Adrenal gland (tissue), 9 donors: ENCODE measurements at regions not wholly inside any gene's neighbourhood (a gene's known extent, or its start where the extent isn't known, plus 50 kb on each side); places are given as distances from the start of the nearest gene placed in this dataset.

ENCODE experiments used
- DNase-seq, 7 donors: peaks; one replicate each; pipeline ENCODE4 v3.0.0-alpha.2; 2019 to 2020
- H3K27ac ChIP-seq, 5 donors: fragments of 200-600 bp; sonication (generic) in 4 of 5; 1 replicate in 3 of 5; 2 replicates in 2 of 5; pipeline versions ENCODE4 v1.5.1 to v1.8.0; 2016 to 2020; ENCODE audit warnings: mild to moderate bottlenecking in 1 of 5
- H3K27me3 ChIP-seq: fragments of 200-600 bp; 2 replicates; pipeline ENCODE4 v1.8.0; 2021
- H3K36me3 ChIP-seq, 2 donors: fragments of 200-600 bp; replicated peaks in 1 of 2; 1 replicate in 1 of 2; 2 replicates in 1 of 2; pipeline versions ENCODE4 v1.5.1 to v1.8.0; 2018 to 2022
- H3K4me1 ChIP-seq, 2 donors: fragments of 200-600 bp; replicated peaks in 1 of 2; 1 replicate in 1 of 2; 2 replicates in 1 of 2; pipeline versions ENCODE4 v1.5.1 to v1.8.0; 2018 to 2021
- H3K4me3 ChIP-seq, 4 donors: fragments of 200-600 bp; sonication (generic) in 3 of 4; one replicate each; pipeline ENCODE4 v1.5.1; 2016 to 2018
- H3K9me3 ChIP-seq, 3 donors: fragments of 200-600 bp; sonication (generic) in 1 of 3; replicated peaks in 1 of 3; 1 replicate in 2 of 3; 2 replicates in 1 of 3; pipeline versions ENCODE4 v1.5.1 to v1.8.0; 2016 to 2021
- POLR2A ChIP-seq, 2 donors: fragments of 450-650 bp; IDR thresholded peaks; one replicate each; pipeline ENCODE4 v1.6.1; 2017; ENCODE audit warnings: antibody characterized with exemption in 2 of 2, mild to moderate bottlenecking in 2 of 2, moderate library complexity in 1 of 2
- WGBS, 4 donors: extraction: QIAGEN DNeasy Blood & Tissue Kit in 2 of 4; methylation state at CpG; one replicate each; pipeline versions ENCODE4 v1.1.5 to v1.1.7; 2013 to 2017; 5-methylcytosine and 5-hydroxymethylcytosine counted together
- intact Hi-C, 2 donors: fragments of 100-400 bp; cut with DNase I; formaldehyde crosslinking; loops; one replicate each; pipeline versions ENCODE4 v1.14.1 to v1.15.0; 2022 to 2023
- TF ChIP-seq, protein P1 (sequence below), 6 experiments: fragments of 450-650 bp in 4 of 6; fragments of 200-600 bp in 2 of 6; sonication (generic) in 1 of 6; IDR thresholded peaks; 1 replicate in 5 of 6; 2 replicates in 1 of 6; pipeline versions ENCODE4 v1.5.1 to v1.8.0; 2016 to 2021; ENCODE audit warnings: antibody characterized with exemption in 6 of 6, mild to moderate bottlenecking in 2 of 6, moderate library complexity in 1 of 6
- donor health status: healthy with polysubstance abuse.
- donor health status: Bipolar disorder and iron deficiency.
- donor health status: DM: yes; HTN: yes; CAD: no.
- donor health status: DM: no; HTN: no; CAD: no.
- donor health status: DM: no; HTN: no; CAD: no.

DNA sequence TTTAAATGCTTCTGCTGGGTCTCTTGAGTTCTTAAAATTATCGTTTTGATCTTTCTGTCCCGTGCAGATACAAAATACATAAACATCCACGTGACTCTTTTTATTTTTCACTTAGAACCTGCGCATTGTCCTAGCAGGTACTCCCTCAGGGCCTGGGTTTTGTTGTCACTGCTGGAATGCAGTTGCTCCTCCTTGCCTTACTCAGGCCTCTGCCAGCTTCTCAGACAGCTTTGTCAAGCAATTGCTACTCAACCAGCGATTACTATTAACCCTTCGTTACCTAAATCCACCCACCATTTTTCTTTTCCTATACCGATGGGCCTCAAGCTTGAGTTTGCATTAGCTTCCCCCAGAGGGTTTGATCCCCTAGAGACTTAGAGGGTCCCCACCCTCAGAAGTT lies 405.9 kb upstream of the RBFOX1 start:
- Histone ChIP-seq H3K36me3 (no peaks in the 10 kb centered on the region), H3K4me1 (no peaks in the 10 kb centered on the region), H3K4me3 (no peak overlapping the region), H3K27me3 (no peaks in the 10 kb centered on the region), H3K9me3 (no peaks in the 10 kb centered on the region), H3K27ac (no peak overlapping the region)
- TF ChIP-seq, protein P1, sequence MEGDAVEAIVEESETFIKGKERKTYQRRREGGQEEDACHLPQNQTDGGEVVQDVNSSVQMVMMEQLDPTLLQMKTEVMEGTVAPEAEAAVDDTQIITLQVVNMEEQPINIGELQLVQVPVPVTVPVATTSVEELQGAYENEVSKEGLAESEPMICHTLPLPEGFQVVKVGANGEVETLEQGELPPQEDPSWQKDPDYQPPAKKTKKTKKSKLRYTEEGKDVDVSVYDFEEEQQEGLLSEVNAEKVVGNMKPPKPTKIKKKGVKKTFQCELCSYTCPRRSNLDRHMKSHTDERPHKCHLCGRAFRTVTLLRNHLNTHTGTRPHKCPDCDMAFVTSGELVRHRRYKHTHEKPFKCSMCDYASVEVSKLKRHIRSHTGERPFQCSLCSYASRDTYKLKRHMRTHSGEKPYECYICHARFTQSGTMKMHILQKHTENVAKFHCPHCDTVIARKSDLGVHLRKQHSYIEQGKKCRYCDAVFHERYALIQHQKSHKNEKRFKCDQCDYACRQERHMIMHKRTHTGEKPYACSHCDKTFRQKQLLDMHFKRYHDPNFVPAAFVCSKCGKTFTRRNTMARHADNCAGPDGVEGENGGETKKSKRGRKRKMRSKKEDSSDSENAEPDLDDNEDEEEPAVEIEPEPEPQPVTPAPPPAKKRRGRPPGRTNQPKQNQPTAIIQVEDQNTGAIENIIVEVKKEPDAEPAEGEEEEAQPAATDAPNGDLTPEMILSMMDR (IDR thresholded peaks at IDR 0.05), result no peak
- TF ChIP-seq POLR2A (IDR thresholded peaks at IDR 0.05), result no peak
- DNase-seq, result no peak
- 27 to 42% (median 37%) methylated on average over 7 of the region's 7 CpGs for WGBS, 4 donors
- intact Hi-C loops, result no loop called here

DNA sequence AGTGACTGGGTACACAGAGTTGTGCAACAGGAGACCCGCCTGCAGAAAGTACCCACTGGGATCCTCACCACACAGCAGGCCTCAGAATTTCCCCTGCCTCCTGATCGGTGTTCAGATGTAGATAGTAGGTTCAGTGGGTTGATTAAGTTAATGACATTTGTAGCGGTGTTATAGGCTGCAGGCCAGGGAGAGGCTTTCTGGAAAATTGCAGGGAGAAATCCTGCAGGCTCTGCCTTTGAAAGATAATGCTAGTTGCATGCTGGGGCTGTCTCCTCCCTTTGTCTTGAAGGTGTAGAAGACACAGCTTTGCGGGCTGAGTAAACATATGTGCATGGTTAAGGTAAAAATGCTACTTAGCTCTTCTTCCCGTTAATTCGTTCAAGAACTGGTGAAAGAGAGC lies 406.3 kb upstream of the RBFOX1 start:
- intact Hi-C loops, result no loop called here
- Histone ChIP-seq H3K27ac (no peak overlapping the region), H3K4me1 (no peaks in the 10 kb centered on the region), H3K27me3 (no peaks in the 10 kb centered on the region), H3K4me3 (no peak overlapping the region), H3K36me3 (no peaks in the 10 kb centered on the region), H3K9me3 (no peaks in the 10 kb centered on the region)
- no peak for TF ChIP-seq POLR2A (IDR thresholded peaks at IDR 0.05)
- TF ChIP-seq, protein P1 (IDR thresholded peaks at IDR 0.05), result no peak
- no peak for DNase-seq
- WGBS, 4 donors, result 46 to 58% (median 57%) methylated on average over 6 of the region's 6 CpGs

DNA sequence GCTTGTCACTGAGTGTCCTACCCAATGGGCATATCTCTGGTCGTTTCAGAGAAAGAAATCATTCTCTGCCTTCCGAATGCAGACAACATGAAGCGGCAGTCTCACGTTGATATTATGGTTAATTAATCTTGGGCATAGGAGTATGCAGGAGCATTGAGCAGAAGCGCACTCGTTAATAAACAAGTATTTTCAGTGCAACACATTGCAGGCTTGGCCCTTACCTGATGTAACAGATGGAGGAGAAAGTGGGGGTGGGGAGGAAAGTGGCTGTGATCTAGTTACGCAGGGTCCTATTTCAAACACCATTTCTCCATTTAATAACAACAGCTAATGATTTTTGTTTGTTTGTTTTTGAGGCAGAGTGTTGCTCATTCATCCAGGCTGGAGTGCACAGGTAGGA lies 414.0 kb upstream of the RBFOX1 start:
- no peak for DNase-seq
- H3K4me1 ChIP-seq, result no peaks in the 10 kb centered on the region
- intact Hi-C loops, result no loop called here
- H3K4me3 ChIP-seq, result no peak overlapping the region
- H3K27ac ChIP-seq, result no peak overlapping the region
- TF ChIP-seq, protein P1 (IDR thresholded peaks at IDR 0.05), result no peak
- no peak for TF ChIP-seq POLR2A (IDR thresholded peaks at IDR 0.05)
- no peaks in the 10 kb centered on the region for H3K36me3 ChIP-seq
- no peaks in the 10 kb centered on the region for H3K9me3 ChIP-seq
- 74 to 92% (median 84%) methylated on average over 7 of the region's 7 CpGs for WGBS, 4 donors
- no peaks in the 10 kb centered on the region for H3K27me3 ChIP-seq

DNA sequence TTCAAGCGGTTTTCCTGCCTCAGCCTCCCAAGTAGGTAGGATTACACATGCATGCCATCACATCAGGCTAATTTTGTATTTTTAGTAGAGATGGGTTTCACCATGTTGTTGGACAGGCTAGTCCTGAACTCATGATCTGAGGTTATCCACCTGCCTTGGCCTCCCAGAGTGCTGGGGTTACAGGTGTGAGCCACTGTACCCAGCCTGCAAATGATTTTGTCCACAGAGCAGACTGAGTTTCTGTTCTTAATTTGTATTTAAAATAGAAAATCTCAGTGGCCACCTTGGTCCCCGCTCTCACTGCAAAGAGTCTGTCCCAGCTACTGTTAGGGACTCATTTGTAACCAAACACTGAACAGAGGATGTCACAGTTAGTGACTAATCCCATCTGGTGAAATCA lies 415.7 kb upstream of the RBFOX1 start:
- H3K36me3 ChIP-seq, result no peaks in the 10 kb centered on the region
- DNase-seq, result no peak
- H3K9me3 ChIP-seq, result no peaks in the 10 kb centered on the region
- H3K27ac ChIP-seq, result no peak overlapping the region
- intact Hi-C loops, result no loop called here
- 85 to 93% (median 89%) methylated on average over 2 of the region's 2 CpGs for WGBS, 4 donors
- no peak overlapping the region for H3K4me3 ChIP-seq
- no peaks in the 10 kb centered on the region for H3K4me1 ChIP-seq
- H3K27me3 ChIP-seq, result no peaks in the 10 kb centered on the region
- TF ChIP-seq POLR2A (IDR thresholded peaks at IDR 0.05), result no peak
- TF ChIP-seq, protein P1 (IDR thresholded peaks at IDR 0.05), result no peak
